ENCODE measurements at regions not wholly inside any gene's neighbourhood (a gene's known extent, or its start where the extent isn't known, plus 50 kb on each side); places are given as distances from the start of the nearest gene placed in this dataset.

- Histone ChIP-seq H3F3A (ENCODE audit: low read length, unreplicated experiment) (no peaks in the 10 kb centered on the region), H3K79me2 (ENCODE audit: low read length) (no peaks in the 10 kb centered on the region), H3K9me2 (replicated peaks; ENCODE audit: low read length) (no peaks in the 10 kb centered on the region), H3K4me2 (ENCODE audit: low read length) (no peak overlapping the region), H2AFZ (ENCODE audit: low read length) (no peak overlapping the region), H3K9ac (ENCODE audit: low read length) (no peak overlapping the region), H3K36me3 (ENCODE audit: low read depth, low read length) (no peaks in the 10 kb centered on the region), H3K4me1 (ENCODE audit: insufficient read depth, low read length) (no peaks in the 10 kb centered on the region), H3K27ac (ENCODE audit: low read length) (no peak overlapping the region), H3K9me3 (ENCODE audit: low read length) (no peaks in the 10 kb centered on the region), H3K27me3 (ENCODE audit: low read length) (no peaks in the 10 kb centered on the region), H4K20me1 (ENCODE audit: low read length) (no peaks in the 10 kb centered on the region), H3K4me3 (ENCODE audit: low read length) (no peak overlapping the region)
- TF ChIP-seq CTCF (conservative IDR thresholded peaks at IDR 0.05; ENCODE audit: low read depth, low read length): no peak
- TF ChIP-seq EZH2 (IDR thresholded peaks at IDR 0.05; ENCODE audit: low read length, unreplicated experiment): no peak
- no peak for TF ChIP-seq EZH2phosphoT487 (IDR thresholded peaks at IDR 0.05; ENCODE audit: borderline replicate concordance, low read length)
- intact Hi-C loops (cut with micrococcal nuclease): no loop called here
- CTCF ChIA-PET: no interaction called here
- no TSS peak for BruUV-seq (replicated peaks)
- POLR2A ChIA-PET (ENCODE audit: unreplicated experiment): no interaction called here
- ATAC-seq (no peak), DNase-seq (no peak)
Observed at GRCh38 chr11:15471895-15472799, 357.4 kb downstream of the INSC start.

GRCh38 chr11:15473954-15474837 lies 359.5 kb downstream of the INSC start:
- no peaks in the 10 kb centered on the region for H3K4me1 ChIP-seq (ENCODE audit: insufficient read depth, low read length)
- intact Hi-C loops (cut with micrococcal nuclease): no loop called here
- DNase-seq (no peak), ATAC-seq (no peak)
- no peak overlapping the region for H3K4me2 ChIP-seq (ENCODE audit: low read length)
- TF ChIP-seq EZH2phosphoT487 (IDR thresholded peaks at IDR 0.05; ENCODE audit: borderline replicate concordance, low read length) (no peak), EZH2 (IDR thresholded peaks at IDR 0.05; ENCODE audit: low read length, unreplicated experiment) (no peak), CTCF (conservative IDR thresholded peaks at IDR 0.05; ENCODE audit: low read depth, low read length) (no peak)
- BruUV-seq (replicated peaks): no TSS peak
- H3K4me3 ChIP-seq (ENCODE audit: low read length): no peak overlapping the region
- no peaks in the 10 kb centered on the region for H4K20me1 ChIP-seq (ENCODE audit: low read length)
- no peaks in the 10 kb centered on the region for H3K9me3 ChIP-seq (ENCODE audit: low read length)
- H3K9ac ChIP-seq (ENCODE audit: low read length): no peak overlapping the region
- POLR2A ChIA-PET (ENCODE audit: unreplicated experiment): no interaction called here
- H3K27me3 ChIP-seq (ENCODE audit: low read length): no peaks in the 10 kb centered on the region
- CTCF ChIA-PET: no interaction called here
- no peak overlapping the region for H3K27ac ChIP-seq (ENCODE audit: low read length)
- no peak overlapping the region for H2AFZ ChIP-seq (ENCODE audit: low read length)
- H3K36me3 ChIP-seq (ENCODE audit: low read depth, low read length): no peaks in the 10 kb centered on the region
- H3F3A ChIP-seq (ENCODE audit: low read length, unreplicated experiment): no peaks in the 10 kb centered on the region
- H3K9me2 ChIP-seq (replicated peaks; ENCODE audit: low read length): no peaks in the 10 kb centered on the region
- no peaks in the 10 kb centered on the region for H3K79me2 ChIP-seq (ENCODE audit: low read length)
